ENCODE measurements at regions not wholly inside any gene's neighbourhood (a gene's known extent, or its start where the extent isn't known, plus 50 kb on each side); places are given as distances from the start of the nearest gene placed in this dataset.
"Not testable (repeated sequence)": the region's sequence is repeated elsewhere in the genome, so short reads cannot be mapped to it uniquely, and the experiment has no call there.

GRCh38 chr10:34024693-34025425, 690.4 kb upstream of the NRP1 start:
- H3K4me3 Mint-ChIP-seq, result no peak overlapping the region
- H3K9me3 Mint-ChIP-seq, result peaks cover 4% of the 10 kb centered on the region
- H3K36me3 Mint-ChIP-seq (ENCODE audit: low read depth), result no peaks in the 10 kb centered on the region
- no peak overlapping the region for H3K27ac Mint-ChIP-seq
- no peaks in the 10 kb centered on the region for H3K4me1 Mint-ChIP-seq (ENCODE audit: low read depth)
- no peaks in the 10 kb centered on the region for H3K27me3 Mint-ChIP-seq (ENCODE audit: low read depth)

GRCh38 chr10:34024282-34024681, 689.8 kb upstream of the NRP1 start:
- Mint-ChIP-seq H3K36me3 (ENCODE audit: low read depth) (no peaks in the 10 kb centered on the region), H3K27ac (no peak overlapping the region), H3K27me3 (ENCODE audit: low read depth) (no peaks in the 10 kb centered on the region), H3K4me3 (no peak overlapping the region), H3K4me1 (ENCODE audit: low read depth) (no peaks in the 10 kb centered on the region), H3K9me3 (peaks cover 4% of the 10 kb centered on the region)

GRCh38 chr10:34022195-34022594, 687.7 kb upstream of the NRP1 start:
- Mint-ChIP-seq H3K4me1 (ENCODE audit: low read depth) (no peaks in the 10 kb centered on the region), H3K9me3 (peaks cover 4% of the 10 kb centered on the region), H3K27me3 (ENCODE audit: low read depth) (no peaks in the 10 kb centered on the region), H3K4me3 (no peak overlapping the region), H3K36me3 (ENCODE audit: low read depth) (no peaks in the 10 kb centered on the region), H3K27ac (no peak overlapping the region)

GRCh38 chr10:34018784-34019183, 684.3 kb upstream of the NRP1 start:
- Mint-ChIP-seq H3K4me1 (ENCODE audit: low read depth) (no peaks in the 10 kb centered on the region), H3K27ac (no peak overlapping the region), H3K36me3 (ENCODE audit: low read depth) (no peaks in the 10 kb centered on the region), H3K4me3 (no peak overlapping the region), H3K9me3 (peaks cover under 1% of the 10 kb centered on the region), H3K27me3 (ENCODE audit: low read depth) (no peaks in the 10 kb centered on the region)

GRCh38 chr10:34018129-34018528, 683.7 kb upstream of the NRP1 start:
- no peaks in the 10 kb centered on the region for H3K36me3 Mint-ChIP-seq (ENCODE audit: low read depth)
- no peak overlapping the region for H3K4me3 Mint-ChIP-seq
- H3K27me3 Mint-ChIP-seq (ENCODE audit: low read depth), result no peaks in the 10 kb centered on the region
- no peaks in the 10 kb centered on the region for H3K4me1 Mint-ChIP-seq (ENCODE audit: low read depth)
- H3K27ac Mint-ChIP-seq, result no peak overlapping the region
- no peaks in the 10 kb centered on the region for H3K9me3 Mint-ChIP-seq

GRCh38 chr10:34017281-34017680, 682.8 kb upstream of the NRP1 start:
- no peak overlapping the region for H3K4me3 Mint-ChIP-seq
- H3K27ac Mint-ChIP-seq, result no peak overlapping the region
- H3K27me3 Mint-ChIP-seq (ENCODE audit: low read depth), result no peaks in the 10 kb centered on the region
- H3K36me3 Mint-ChIP-seq (ENCODE audit: low read depth), result no peaks in the 10 kb centered on the region
- H3K4me1 Mint-ChIP-seq (ENCODE audit: low read depth), result no peaks in the 10 kb centered on the region
- H3K9me3 Mint-ChIP-seq, result no peaks in the 10 kb centered on the region

GRCh38 chr10:34016576-34016975, 682.1 kb upstream of the NRP1 start:
- no peaks in the 10 kb centered on the region for H3K9me3 Mint-ChIP-seq
- H3K4me3 Mint-ChIP-seq, result no peak overlapping the region
- no peaks in the 10 kb centered on the region for H3K36me3 Mint-ChIP-seq (ENCODE audit: low read depth)
- no peaks in the 10 kb centered on the region for H3K27me3 Mint-ChIP-seq (ENCODE audit: low read depth)
- no peaks in the 10 kb centered on the region for H3K4me1 Mint-ChIP-seq (ENCODE audit: low read depth)
- no peak overlapping the region for H3K27ac Mint-ChIP-seq

DNA sequence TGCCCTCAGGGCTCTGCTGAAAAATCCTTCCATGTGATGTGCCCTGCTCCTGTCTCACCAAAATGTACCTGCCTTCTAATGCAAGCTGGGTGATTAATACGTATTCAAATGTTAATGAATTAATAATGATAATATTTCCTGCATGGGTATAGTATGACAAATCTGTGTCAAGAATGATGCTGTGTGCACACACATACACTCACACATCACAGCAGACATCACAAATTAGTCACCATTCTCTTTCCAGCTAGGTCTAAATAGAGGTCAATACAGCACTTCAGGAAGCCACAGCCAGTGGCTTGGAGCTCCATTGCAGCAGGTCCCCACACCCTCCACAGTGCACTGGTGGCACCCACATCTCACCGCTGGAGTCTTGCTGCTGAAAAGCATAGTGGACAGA, 681.2 kb upstream of the NRP1 start:
- Mint-ChIP-seq H3K4me3 (no peak overlapping the region), H3K36me3 (ENCODE audit: low read depth) (no peaks in the 10 kb centered on the region)

DNA sequence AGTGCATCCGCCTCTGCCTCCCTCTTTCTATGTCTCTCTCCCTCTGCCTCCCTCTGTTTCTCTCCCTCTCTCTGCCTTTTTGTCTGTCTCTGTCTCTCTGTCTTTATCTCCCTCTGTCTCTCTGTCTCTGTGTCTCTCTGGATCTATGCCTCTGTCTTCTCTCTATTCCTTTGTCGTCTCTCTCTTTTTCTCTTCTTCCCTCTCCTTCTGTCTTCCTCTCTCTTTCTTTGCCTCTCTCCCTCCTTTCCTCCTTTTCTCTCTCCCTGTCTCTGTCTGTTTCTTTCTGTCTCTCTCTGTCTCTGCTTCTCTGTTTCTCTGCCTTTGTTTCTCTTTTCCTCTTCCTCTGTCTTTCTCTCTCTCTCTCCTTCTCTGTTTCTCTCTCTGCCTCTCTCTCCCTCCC, 678.8 kb upstream of the NRP1 start:
- H3K27me3 Mint-ChIP-seq (ENCODE audit: low read depth), result no peaks in the 10 kb centered on the region
- H3K27ac Mint-ChIP-seq, result no peak overlapping the region
- H3K36me3 Mint-ChIP-seq (ENCODE audit: low read depth), result no peaks in the 10 kb centered on the region
- no peaks in the 10 kb centered on the region for H3K4me1 Mint-ChIP-seq (ENCODE audit: low read depth)
- no peaks in the 10 kb centered on the region for H3K9me3 Mint-ChIP-seq
- H3K4me3 Mint-ChIP-seq, result no peak overlapping the region

More for the DNA sequence above, 681.2 kb upstream of the NRP1 start:
- Mint-ChIP-seq H3K27me3 (ENCODE audit: low read depth) (no peaks in the 10 kb centered on the region), H3K9me3 (no peaks in the 10 kb centered on the region), H3K4me1 (ENCODE audit: low read depth) (no peaks in the 10 kb centered on the region), H3K27ac (no peak overlapping the region)

DNA sequence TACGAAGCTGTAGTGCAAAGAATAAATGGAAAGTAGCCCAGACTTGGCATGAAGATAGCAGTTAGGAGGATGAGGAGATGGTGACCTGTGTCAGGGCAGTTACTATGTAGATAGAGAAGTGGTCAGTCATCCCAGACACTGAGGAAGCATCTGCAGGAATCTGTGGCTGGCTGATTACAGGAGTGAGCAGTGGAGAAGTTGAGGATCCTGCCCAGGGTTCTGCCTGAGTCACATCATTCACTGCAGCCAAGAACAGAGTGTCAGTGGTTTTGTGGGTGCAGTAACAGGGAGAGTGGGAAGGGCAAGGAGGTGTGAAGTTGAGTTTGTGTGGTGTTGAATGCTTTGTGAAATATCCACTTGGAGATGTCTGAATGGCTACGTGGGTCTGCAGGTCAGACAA, 676.4 kb upstream of the NRP1 start:
- Mint-ChIP-seq H3K4me3 (no peak overlapping the region), H3K36me3 (ENCODE audit: low read depth) (no peaks in the 10 kb centered on the region), H3K27ac (no peak overlapping the region), H3K9me3 (no peaks in the 10 kb centered on the region), H3K4me1 (ENCODE audit: low read depth) (no peaks in the 10 kb centered on the region), H3K27me3 (ENCODE audit: low read depth) (no peaks in the 10 kb centered on the region)

- not testable (repeated sequence) for H3K4me3 Mint-ChIP-seq; H3K9me3 Mint-ChIP-seq; H3K36me3 Mint-ChIP-seq (ENCODE audit: low read depth); H3K27me3 Mint-ChIP-seq (ENCODE audit: low read depth); H3K4me1 Mint-ChIP-seq (ENCODE audit: low read depth); H3K27ac Mint-ChIP-seq
These were observed 675.8 kb upstream of the NRP1 start for GRCh38 chr10:34010228-34010627.

DNA sequence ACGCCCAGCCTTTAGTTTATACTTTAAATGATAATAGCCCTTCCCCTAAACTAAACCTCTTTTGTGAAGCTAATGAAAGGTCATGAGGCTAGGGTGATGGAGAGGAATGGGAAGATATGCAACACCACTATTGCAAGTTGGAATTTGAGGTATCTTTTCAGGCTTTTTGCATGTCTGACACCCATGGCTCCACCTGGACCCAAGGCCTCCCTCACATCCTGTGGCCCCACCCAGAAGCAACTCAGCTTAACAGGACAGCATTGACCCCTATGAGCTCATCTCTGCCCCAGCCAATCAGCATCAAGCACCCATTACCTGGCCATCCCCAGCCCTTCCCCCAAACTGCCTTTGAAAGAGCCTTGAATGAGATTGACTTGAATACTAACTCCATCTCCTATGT, 674.2 kb upstream of the NRP1 start:
- Mint-ChIP-seq H3K27me3 (ENCODE audit: low read depth) (no peaks in the 10 kb centered on the region), H3K36me3 (ENCODE audit: low read depth) (no peaks in the 10 kb centered on the region), H3K9me3 (no peaks in the 10 kb centered on the region), H3K4me1 (ENCODE audit: low read depth) (no peaks in the 10 kb centered on the region), H3K4me3 (no peak overlapping the region), H3K27ac (no peak overlapping the region)

DNA sequence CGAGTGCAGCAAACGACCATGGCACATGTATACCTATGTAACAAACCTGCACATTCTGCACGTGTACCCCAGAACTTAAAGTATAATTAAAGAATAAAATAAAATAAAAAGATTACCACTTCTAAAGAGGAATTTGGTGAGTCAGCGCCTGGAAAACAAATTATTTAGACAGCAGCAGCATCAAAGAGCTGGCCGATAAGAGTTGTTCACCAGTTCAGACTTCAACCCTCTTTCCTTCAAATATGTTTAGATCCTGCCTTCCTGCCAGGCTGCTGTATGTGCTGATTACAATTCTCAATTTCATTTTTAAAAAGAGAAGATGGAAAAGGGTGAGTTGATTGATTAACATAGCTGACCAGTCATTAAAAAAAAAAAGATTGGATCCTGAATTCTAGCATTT, 672.0 kb upstream of the NRP1 start:
- Mint-ChIP-seq H3K4me3 (no peak overlapping the region), H3K9me3 (no peaks in the 10 kb centered on the region), H3K27me3 (ENCODE audit: low read depth) (no peaks in the 10 kb centered on the region), H3K27ac (no peak overlapping the region), H3K4me1 (ENCODE audit: low read depth) (no peaks in the 10 kb centered on the region), H3K36me3 (ENCODE audit: low read depth) (no peaks in the 10 kb centered on the region)

DNA sequence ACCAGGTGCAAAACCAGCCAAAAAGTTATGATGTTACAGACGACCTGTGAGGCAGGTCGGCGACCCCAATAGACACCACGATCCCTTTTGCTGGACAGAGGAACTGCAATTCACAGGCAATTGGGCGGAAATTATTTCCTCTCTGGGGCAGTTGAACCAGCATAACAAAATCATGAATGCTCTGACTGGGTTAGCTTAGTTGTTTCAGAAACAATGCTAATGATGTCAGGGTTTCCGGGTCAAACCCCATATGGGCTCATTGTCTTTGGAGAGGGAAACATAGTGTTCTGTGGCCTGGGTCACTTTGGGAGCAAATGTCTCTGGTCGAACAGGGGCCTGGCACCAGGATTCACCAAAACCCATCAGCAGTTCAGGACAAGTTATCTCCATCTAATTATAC, 669.1 kb upstream of the NRP1 start:
- Mint-ChIP-seq H3K27ac (no peak overlapping the region), H3K36me3 (ENCODE audit: low read depth) (no peaks in the 10 kb centered on the region), H3K4me3 (no peak overlapping the region), H3K9me3 (no peaks in the 10 kb centered on the region), H3K4me1 (ENCODE audit: low read depth) (no peaks in the 10 kb centered on the region), H3K27me3 (ENCODE audit: low read depth) (no peaks in the 10 kb centered on the region)

- H3K4me3 Mint-ChIP-seq, result no peak overlapping the region
- no peaks in the 10 kb centered on the region for H3K36me3 Mint-ChIP-seq (ENCODE audit: low read depth)
- H3K4me1 Mint-ChIP-seq (ENCODE audit: low read depth), result no peaks in the 10 kb centered on the region
- H3K9me3 Mint-ChIP-seq, result no peaks in the 10 kb centered on the region
- H3K27ac Mint-ChIP-seq, result no peak overlapping the region
- no peaks in the 10 kb centered on the region for H3K27me3 Mint-ChIP-seq (ENCODE audit: low read depth)
These were observed 668.4 kb upstream of the NRP1 start for GRCh38 chr10:34002896-34003295.

DNA sequence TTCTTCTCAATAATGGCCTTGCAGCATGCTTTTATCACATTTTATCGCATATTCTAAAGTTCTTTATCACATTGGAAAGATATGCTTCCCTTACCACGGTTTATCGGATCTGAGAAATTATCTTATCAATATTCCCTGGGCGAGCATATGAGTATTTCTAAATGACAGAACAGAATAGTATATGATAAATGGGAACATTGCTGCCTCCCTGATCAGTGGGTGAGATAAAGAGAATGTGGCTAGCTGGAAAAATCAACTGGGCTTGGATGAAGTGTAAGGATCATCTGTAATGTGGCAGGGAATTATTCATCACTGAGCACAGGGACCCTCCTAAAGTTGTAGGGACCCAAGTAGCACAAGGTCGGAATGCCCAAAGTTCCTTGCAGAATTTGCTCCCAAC, 667.4 kb upstream of the NRP1 start:
- no peaks in the 10 kb centered on the region for H3K9me3 Mint-ChIP-seq
- H3K4me3 Mint-ChIP-seq, result no peak overlapping the region
- no peak overlapping the region for H3K27ac Mint-ChIP-seq
- H3K36me3 Mint-ChIP-seq (ENCODE audit: low read depth), result no peaks in the 10 kb centered on the region
- no peaks in the 10 kb centered on the region for H3K27me3 Mint-ChIP-seq (ENCODE audit: low read depth)
- no peaks in the 10 kb centered on the region for H3K4me1 Mint-ChIP-seq (ENCODE audit: low read depth)
